NCI-H524 (cell line): ENCODE measurements at regions not wholly inside any gene's neighbourhood (a gene's known extent, or its start where the extent isn't known, plus 50 kb on each side); places are given as distances from the start of the nearest gene placed in this dataset.

ENCODE experiments used
- DNase-seq, 2 experiments: peaks; one replicate each; lab custom pipeline; 2025; lab: John Stamatoyannopoulos, UW

GRCh38 chr2:2570871-2571270, 239.8 kb upstream of the MYT1L start:
- no peak for DNase-seq

GRCh38 chr2:2570360-2570759, 239.3 kb upstream of the MYT1L start:
- DNase-seq, result no peak

- DNase-seq, result no peak
Measured at GRCh38 chr2:2569836-2570235, 238.8 kb upstream of the MYT1L start.

- no peak for DNase-seq
Measured at GRCh38 chr2:2569306-2569705, 238.2 kb upstream of the MYT1L start.

- DNase-seq, result no peak
Measured at GRCh38 chr2:2568411-2568810, 237.3 kb upstream of the MYT1L start.

GRCh38 chr2:2567776-2568175, 236.7 kb upstream of the MYT1L start:
- DNase-seq, result no peak

GRCh38 chr2:2566396-2567323, 235.6 kb upstream of the MYT1L start:
- DNase-seq, result no peak

GRCh38 chr2:2565671-2566070, 234.6 kb upstream of the MYT1L start:
- DNase-seq, result no peak

GRCh38 chr2:2564300-2565078, 233.4 kb upstream of the MYT1L start:
- peak; percentile 86 to 91 for DNase-seq

GRCh38 chr2:2563309-2563860, 232.3 kb upstream of the MYT1L start:
- no peak for DNase-seq

GRCh38 chr2:2562867-2563266, 231.8 kb upstream of the MYT1L start:
- DNase-seq, result no peak

- no peak for DNase-seq
Measured at GRCh38 chr2:2561346-2562095, 230.4 kb upstream of the MYT1L start.

- DNase-seq, result peak in 1 of 2 experiments; percentile 53
Measured at GRCh38 chr2:2560374-2561015, 229.4 kb upstream of the MYT1L start.

GRCh38 chr2:2558476-2558875, 227.4 kb upstream of the MYT1L start:
- DNase-seq, result no peak

GRCh38 chr2:2557475-2557874, 226.4 kb upstream of the MYT1L start:
- no peak for DNase-seq

GRCh38 chr2:2550856-2551255, 219.8 kb upstream of the MYT1L start:
- DNase-seq, result no peak

- no peak for DNase-seq
Measured at GRCh38 chr2:2547911-2548310, 216.8 kb upstream of the MYT1L start.

GRCh38 chr2:2547451-2547850, 216.4 kb upstream of the MYT1L start:
- DNase-seq, result no peak

- no peak for DNase-seq
Measured at GRCh38 chr2:2546046-2546445, 215.0 kb upstream of the MYT1L start.

- peak in 1 of 2 experiments; percentile 71 for DNase-seq
Measured at GRCh38 chr2:2542966-2543611, 212.0 kb upstream of the MYT1L start.

- DNase-seq, result no peak
Measured at GRCh38 chr2:2542316-2542715, 211.2 kb upstream of the MYT1L start.
